ENCODE measurements at regions not wholly inside any gene's neighbourhood (a gene's known extent, or its start where the extent isn't known, plus 50 kb on each side); places are given as distances from the start of the nearest gene placed in this dataset.

- Mint-ChIP-seq H3K27ac (peak overlapping the region; percentile 94 to 99 (median 97)), H3K9me3 (peaks cover 2% of the 10 kb centered on the region), H3K27me3 (ENCODE audit: low read depth) (peaks cover 7% of the 10 kb centered on the region), H3K4me3 (peak overlapping the region in 2 of 3 experiments; percentile 14 to 61), H3K36me3 (ENCODE audit: low read depth) (no peaks in the 10 kb centered on the region), H3K4me1 (peaks cover 69% of the 10 kb centered on the region)
- TF ChIP-seq CTCF (IDR thresholded peaks at IDR 0.05; ENCODE audit: unreplicated experiment in 3 of 3), result no peak
These were observed 52.0 kb downstream of the MAGEF1 start for GRCh38 chr3:184659797-184660301.

- H3K27ac Mint-ChIP-seq, result peak overlapping the region; percentile 94 to 99 (median 97)
- H3K4me1 Mint-ChIP-seq, result peaks cover 71% of the 10 kb centered on the region
- H3K4me3 Mint-ChIP-seq, result peak overlapping the region in 2 of 3 experiments; percentile 49 to 65
- peaks cover 7% of the 10 kb centered on the region for H3K27me3 Mint-ChIP-seq (ENCODE audit: low read depth)
- H3K36me3 Mint-ChIP-seq (ENCODE audit: low read depth), result no peaks in the 10 kb centered on the region
- TF ChIP-seq CTCF (IDR thresholded peaks at IDR 0.05; ENCODE audit: unreplicated experiment in 3 of 3), result no peak
- H3K9me3 Mint-ChIP-seq, result peaks cover 2% of the 10 kb centered on the region
These were observed 53.5 kb downstream of the MAGEF1 start for GRCh38 chr3:184658223-184658928.

GRCh38 chr3:184656829-184657681 lies 54.8 kb downstream of the MAGEF1 start:
- no peak overlapping the region for H3K4me3 Mint-ChIP-seq
- H3K27ac Mint-ChIP-seq, result peak overlapping the region; percentile 77 to 97 (median 95)
- H3K27me3 Mint-ChIP-seq (ENCODE audit: low read depth), result peaks cover 3% of the 10 kb centered on the region
- no peak for TF ChIP-seq CTCF (IDR thresholded peaks at IDR 0.05; ENCODE audit: unreplicated experiment in 3 of 3)
- no peaks in the 10 kb centered on the region for H3K36me3 Mint-ChIP-seq (ENCODE audit: low read depth)
- peaks cover 5% of the 10 kb centered on the region for H3K9me3 Mint-ChIP-seq
- H3K4me1 Mint-ChIP-seq, result peaks cover 69% of the 10 kb centered on the region

DNA sequence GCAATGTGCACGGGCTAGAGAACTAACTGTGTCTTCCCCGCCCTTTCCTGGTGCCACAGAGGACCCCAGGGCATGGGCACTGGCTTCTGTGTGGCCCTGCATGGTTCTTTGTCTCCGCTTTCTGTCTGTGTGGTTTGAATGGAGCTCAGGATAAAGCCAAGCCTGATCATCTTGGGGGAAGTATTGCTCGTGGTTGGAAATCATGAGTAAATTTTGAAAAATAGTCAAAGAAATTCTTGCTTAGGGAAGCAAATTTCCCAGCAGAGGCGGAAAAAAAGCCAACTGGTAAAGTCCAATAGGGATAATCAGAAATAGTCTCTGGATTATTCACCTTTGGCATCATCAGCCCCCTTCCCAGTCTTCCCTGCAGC lies 55.4 kb downstream of the MAGEF1 start:
- Mint-ChIP-seq H3K36me3 (ENCODE audit: low read depth) (no peaks in the 10 kb centered on the region), H3K27ac (peak overlapping the region; percentile 59 to 97 (median 95)), H3K9me3 (peaks cover 5% of the 10 kb centered on the region), H3K4me3 (peak overlapping the region in 1 of 3 experiments; percentile 17), H3K4me1 (peaks cover 73% of the 10 kb centered on the region), H3K27me3 (ENCODE audit: low read depth) (no peaks in the 10 kb centered on the region)
- no peak for TF ChIP-seq CTCF (IDR thresholded peaks at IDR 0.05; ENCODE audit: unreplicated experiment in 3 of 3)

- peaks cover 1% of the 10 kb centered on the region for H3K27me3 Mint-ChIP-seq (ENCODE audit: low read depth)
- no peak overlapping the region for H3K4me3 Mint-ChIP-seq
- TF ChIP-seq CTCF (IDR thresholded peaks at IDR 0.05; ENCODE audit: unreplicated experiment in 3 of 3), result no peak
- peak overlapping the region in 2 of 3 experiments; percentile 63 to 97 for H3K27ac Mint-ChIP-seq
- peaks cover 76% of the 10 kb centered on the region for H3K4me1 Mint-ChIP-seq
- H3K36me3 Mint-ChIP-seq (ENCODE audit: low read depth), result no peaks in the 10 kb centered on the region
- peaks cover 5% of the 10 kb centered on the region for H3K9me3 Mint-ChIP-seq
These were observed 56.3 kb downstream of the MAGEF1 start for GRCh38 chr3:184655597-184655996.

Data from nephron (organoid).